Mammary epithelial cell (primary cell): ENCODE measurements at regions not wholly inside any gene's neighbourhood (a gene's known extent, or its start where the extent isn't known, plus 50 kb on each side); places are given as distances from the start of the nearest gene placed in this dataset.

Experiments used
- CTCF ChIP-seq, 2 donors: IDR thresholded peaks in 1 of 2; conservative IDR thresholded peaks in 1 of 2; 2 replicates each; pipeline ENCODE4 v1.5.1; 2011 to 2012; ENCODE audit warnings: inconsistent platforms in 2 of 2, low read length in 2 of 2, mild to moderate bottlenecking in 2 of 2, control low read depth in 1 of 2, low read depth in 1 of 2; ENCODE audit not compliant: insufficient read depth in 1 of 2; ENCODE audit errors: extremely low read depth in 1 of 2
- EZH2 ChIP-seq: IDR thresholded peaks from 2 replicates; pipeline ENCODE4 v1.6.1; 2012; ENCODE audit warnings: low read length, inconsistent platforms, borderline replicate concordance

GRCh38 chr10:110410329-110411046, 87.2 kb upstream of the DUSP5 start:
- TF ChIP-seq CTCF (conservative IDR thresholded peaks at IDR 0.05 in 1 of 2, IDR thresholded peaks at IDR 0.05 in 1 of 2; ENCODE audit: extremely low read depth in 1 of 2, insufficient read depth in 1 of 2, low read depth in 1 of 2, low read length in 2 of 2) (no peak), EZH2 (no peak)
